HG03064 (cell line): ENCODE measurements at regions not wholly inside any gene's neighbourhood (a gene's known extent, or its start where the extent isn't known, plus 50 kb on each side); places are given as distances from the start of the nearest gene placed in this dataset.

Experiments used
- ATAC-seq: cut with Tn5 transposase; IDR thresholded peaks from one replicate; pipeline ENCODE4 v1.9.1; 2021; ENCODE audit warnings: low read depth; ENCODE audit not compliant: unreplicated experiment

DNA sequence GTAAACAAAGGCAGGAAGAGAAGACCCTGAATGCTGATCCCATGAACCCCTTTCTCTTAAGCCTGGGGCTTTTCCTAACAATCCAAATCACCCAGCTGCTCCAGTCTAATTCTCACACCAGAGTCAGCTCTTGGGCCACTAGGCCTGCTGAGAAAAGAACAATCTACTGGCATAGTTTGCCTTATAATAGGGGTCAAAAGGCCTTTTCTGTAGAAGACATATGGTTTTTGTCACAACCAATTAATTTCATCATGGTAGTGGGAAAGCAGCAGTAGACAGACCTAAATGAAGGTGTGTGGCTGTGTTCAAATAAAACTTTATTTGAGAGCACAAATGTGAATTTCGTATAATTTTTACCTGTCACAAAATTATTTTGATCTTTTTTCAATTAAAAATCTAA is 994.7 kb upstream of the EPHA7 start:
- ATAC-seq: no peak

DNA sequence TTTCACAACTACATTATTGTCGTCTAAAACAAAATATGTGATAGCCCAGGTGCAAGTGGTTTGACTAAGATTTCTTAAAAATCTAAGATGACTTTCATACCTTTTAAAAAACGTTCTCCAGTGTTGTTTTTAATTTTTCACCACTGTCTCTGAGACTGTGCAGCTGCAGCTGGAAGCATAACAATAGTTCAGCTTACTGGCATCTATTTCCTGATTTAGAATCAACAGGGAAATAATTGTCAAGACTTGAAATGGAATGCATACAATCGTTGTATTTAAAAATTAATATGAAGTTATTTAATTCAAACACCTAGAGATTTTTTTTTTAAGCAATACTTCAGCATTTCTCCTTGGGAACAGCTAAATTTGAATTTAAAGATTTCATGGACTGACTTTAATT is 982.0 kb upstream of the EPHA7 start:
- no peak for ATAC-seq

DNA sequence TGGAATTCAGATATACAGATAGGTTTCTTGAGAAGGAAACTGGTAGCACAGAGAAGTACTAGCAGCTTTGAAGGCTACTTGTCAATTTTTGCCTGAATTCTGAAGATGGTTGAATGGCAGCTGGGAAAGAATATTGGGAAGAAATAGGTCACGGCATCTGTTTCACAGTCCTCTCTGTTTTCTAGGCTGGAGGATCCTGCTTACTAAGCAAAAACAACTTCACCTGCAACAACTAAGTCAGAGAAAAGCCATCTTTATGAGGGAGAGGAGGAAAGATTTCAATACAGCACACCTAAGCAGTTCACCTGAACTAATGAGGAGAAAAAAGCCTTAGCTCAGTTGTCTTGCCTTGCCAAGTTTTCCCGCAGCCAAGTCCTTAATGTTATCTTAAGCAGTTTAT is 975.5 kb upstream of the EPHA7 start:
- ATAC-seq: no peak

DNA sequence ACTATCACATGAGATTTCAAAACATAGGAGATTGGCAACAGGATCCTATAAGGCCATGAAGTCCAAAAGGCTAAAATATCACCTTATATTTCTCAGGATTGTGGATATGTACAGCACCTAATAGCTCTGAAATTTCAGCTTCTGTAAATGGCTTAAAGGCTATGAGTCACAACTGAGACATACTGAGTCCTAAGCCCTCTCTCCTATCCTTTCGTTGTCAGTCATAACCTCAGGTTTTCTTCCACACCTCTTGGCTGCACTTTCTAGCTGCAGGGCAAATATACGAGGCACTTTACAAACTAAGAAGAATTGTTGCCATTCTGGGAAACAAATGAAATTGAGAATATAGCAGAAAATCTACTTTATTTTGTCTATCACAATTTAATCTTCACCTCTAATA is 969.9 kb upstream of the EPHA7 start:
- ATAC-seq: no peak

DNA sequence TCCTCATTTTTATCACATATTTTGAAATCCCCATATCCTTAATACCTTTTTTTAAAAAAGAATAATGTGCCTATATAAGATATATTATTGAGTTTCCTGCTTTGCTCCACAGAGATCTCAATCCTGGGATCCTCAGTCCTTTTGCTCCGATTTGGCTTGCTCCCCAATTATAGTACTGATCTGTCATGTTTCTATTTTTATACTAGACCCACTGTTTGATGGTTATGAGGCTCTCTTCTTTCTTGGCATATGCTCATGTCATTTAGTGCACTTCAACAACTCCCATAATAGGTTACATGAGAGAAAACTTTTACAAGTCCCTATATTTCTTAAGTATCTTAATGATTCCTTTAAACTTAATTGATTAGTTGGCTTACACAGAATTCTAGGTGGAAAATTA is 958.5 kb upstream of the EPHA7 start:
- ATAC-seq: no peak

DNA sequence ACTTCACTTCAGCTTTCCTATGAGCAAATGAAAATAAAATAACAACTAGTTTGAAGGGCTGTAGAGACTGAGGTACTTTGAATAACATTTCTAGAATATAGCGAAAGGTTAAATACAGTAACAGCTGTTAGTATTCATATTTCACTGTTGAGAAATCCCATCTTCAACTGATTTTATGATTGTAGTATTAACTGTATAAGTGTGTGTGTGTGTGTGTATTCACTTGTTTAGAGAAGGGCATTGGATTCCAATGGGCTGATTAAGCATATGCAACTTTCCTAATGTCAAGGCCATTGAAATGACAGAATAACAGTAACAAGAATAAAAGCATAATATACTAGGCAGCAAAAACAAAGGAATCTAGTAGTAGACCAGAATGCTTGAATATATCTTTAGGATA is 957.5 kb upstream of the EPHA7 start:
- no peak for ATAC-seq

DNA sequence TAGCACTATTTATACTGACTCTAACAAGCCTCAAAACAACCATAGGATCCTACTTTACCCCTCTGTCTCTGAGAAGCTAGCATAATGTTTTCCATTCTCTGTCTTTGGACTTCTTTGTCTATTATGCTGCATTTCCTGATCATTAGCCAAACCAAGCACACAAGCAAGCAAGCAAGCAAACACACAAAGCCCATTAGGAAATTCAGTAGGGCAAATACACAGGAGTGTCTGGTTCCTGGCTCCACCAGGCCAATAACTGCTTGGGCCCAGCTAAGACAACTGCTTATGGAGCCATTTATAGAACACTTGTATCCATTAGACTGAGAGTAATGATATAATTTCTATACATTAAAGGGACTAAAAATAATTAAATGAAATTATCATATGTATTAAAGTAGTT is 952.9 kb upstream of the EPHA7 start:
- no peak for ATAC-seq

DNA sequence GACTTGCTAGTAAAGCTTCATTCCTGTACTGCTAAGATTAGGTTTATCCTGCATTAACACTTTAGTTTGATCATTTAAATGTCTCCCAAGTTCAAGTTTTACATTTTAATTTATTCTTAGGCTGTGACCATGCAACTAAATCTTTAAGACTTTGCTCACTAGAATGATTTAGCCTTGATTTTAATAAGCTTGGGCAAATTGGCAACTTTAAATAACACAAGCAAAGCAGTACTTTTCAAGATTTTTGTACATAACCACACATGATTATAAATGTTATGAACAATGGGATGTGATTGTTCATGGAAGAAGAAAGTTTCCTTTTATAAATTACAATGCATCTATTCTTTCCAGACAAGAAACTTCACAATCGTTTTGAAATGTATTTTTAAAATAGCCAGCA is 948.0 kb upstream of the EPHA7 start:
- no peak for ATAC-seq

DNA sequence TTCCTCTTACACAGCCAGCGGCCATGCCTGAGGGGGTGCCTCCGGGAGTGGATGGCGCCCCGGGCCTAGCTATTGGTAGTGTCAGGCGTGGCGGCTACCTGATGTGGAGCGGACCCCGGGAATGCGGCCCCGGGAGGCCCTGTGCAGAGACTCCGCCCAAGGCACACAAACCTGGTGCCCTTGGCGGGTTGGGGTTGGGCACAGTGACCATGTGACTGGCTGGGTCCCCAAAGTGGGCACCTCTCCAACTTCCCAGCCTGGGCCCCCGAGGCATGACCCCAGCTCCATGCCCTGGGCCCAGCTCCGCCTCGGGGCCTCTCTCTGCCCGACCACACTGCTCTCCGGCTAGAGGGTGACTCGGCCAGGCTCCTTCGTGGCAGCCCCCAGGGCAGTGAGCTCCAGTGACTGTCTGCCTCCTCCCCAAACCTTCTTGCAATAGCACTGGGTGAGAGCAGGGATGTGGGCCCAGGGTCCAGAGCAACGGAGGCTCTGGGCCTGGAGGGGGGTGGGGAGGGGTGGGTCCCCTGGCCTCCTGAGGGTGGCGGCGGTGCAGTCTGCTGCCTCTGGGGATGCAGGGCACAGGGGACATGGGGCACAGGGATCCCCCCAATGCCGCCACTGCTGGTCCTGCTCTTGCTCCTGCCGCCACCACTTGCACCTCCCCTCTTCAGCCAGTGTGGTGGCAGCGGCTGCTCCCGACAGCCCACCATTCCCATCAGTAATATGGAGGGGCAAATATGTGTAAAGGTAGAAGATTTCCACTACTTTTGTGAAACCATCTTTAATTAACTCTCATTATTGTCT is 942.9 kb upstream of the EPHA7 start:
- ATAC-seq: no peak

DNA sequence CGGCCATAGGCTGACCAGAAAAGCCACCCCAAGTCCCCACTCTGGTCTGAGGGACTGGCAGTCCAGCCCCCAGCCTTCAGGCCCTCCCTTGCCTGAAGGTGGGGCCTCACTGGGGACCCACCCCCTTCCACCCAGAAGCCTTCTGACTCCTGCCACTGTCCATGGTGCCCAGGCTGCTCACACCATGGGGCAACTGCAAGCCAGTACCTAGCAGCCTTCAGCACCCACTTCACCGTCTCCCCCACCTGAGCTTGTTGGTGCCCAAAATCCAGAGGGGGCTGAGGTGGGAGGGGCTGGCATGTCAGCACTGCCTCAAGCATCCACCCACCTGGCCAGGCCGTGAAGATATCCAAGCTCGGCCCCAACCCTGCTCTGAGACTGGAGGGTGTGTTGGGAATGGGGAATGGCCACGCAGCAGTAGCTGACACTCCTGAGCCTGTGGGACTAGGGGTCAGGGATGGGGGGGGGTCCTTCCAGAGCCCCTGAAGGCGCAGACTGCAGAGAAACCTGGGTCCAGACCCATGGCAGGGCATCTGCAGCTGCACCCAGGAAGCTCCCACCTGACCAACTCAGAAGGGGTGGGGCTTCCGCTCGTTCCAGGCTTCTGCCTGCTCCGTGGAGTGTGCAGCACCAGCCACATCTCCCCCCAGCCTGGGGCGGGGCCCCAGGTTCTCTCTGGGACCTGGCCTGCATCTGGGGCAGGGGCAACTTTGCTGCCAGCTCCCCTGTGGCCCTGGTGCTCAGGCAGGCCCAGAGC is 942.1 kb upstream of the EPHA7 start:
- no peak for ATAC-seq

DNA sequence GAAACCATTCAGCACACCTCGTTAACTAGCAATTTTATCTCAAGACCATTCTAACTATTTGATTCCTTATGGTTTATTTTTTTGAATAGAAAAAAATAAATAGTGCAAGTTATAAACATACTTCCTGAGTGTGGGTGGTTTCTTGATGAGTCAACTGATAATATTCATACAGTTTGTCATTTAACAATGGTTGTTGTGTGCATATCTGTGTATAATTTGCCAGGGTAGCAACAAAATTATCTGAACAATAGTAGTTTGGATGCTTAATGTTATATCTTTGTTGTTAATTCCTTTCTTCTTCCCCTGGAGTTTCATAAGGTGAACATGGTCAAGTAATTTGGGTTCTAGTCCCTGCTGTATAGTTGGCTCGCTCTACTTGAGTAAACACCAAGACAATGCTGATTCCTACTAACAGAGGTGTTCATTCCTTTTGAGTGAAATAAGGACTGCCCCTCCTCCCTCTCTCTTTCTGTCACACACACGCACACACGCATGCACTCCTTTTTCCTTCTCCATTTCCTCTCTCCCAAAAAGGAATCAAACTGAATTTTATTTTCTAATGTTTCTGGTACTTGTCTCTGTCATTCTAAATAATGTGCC is 938.1 kb upstream of the EPHA7 start:
- no peak for ATAC-seq

DNA sequence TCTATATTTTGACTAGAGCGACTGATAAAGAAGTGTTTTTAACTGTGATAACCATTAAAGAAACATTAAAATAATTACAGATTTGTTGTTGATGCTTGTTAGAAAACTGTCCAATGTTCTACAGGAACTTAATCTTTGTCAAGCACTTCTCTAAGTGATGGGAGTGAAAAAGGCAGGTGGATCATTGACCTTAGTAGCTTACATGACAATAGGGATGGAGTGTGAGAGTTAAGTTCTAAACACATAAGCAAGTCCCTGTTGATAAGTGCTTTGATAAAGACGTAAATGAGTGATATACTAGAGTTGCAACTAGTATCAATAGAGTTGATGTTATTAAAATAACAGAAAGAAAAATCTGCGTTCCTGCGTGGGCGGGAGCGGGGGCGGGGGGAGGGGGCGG is 931.5 kb upstream of the EPHA7 start:
- no peak for ATAC-seq

DNA sequence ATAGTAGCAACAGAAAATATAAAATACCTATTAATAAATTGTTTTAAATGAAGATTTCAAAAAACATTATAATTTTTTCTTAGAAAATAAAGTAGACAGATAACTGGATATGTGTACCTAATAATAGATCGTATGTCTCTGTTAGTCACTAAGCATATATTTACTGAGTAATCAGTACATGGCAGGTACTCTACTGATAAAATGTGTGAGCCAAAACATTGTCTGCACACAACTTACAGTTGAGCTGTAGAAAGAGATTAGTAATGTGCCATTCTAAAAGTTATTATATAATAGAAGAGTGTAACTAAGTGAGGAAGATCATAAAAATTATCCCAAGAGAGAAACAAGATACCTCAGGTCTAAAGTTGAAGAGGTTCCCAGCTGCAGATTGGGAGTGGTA is 929.9 kb upstream of the EPHA7 start:
- ATAC-seq: no peak

DNA sequence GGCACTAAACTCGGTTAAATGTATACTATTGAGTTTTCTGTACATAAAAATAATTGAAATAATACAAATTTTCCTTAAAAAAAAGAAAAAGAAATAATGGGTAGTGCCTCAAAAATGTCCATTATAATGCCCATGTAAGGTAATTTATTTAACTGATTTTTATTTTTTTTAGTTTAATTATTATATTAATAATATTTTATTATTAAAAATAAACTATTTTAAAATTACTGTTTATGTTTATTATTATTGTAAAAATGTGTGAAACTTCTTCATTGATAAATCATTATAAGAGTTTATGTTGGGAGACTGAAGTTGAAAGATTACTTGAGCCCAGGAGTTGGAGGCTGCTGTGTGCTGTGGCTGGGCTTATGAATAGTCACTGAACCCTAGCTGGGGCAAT is 925.5 kb upstream of the EPHA7 start:
- no peak for ATAC-seq

DNA sequence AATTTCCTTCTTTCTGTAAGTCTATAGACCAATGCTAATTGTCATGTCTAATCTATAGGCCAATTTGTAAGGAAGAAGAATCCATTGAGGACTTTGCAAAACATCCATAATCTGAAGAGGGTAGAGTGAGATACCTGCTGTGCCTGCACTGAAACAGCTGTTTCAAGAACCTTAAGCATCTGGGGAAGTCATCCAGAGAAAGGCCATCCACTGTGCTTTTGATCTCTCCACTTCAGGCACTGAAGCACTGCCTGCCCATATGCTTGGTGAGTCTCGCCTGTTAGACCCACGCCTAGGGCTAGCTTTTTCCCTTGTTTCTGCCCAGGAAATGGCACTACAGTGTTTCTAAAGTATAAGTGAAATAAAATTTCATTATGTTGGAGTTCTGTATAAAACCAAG is 921.8 kb upstream of the EPHA7 start:
- ATAC-seq: no peak

DNA sequence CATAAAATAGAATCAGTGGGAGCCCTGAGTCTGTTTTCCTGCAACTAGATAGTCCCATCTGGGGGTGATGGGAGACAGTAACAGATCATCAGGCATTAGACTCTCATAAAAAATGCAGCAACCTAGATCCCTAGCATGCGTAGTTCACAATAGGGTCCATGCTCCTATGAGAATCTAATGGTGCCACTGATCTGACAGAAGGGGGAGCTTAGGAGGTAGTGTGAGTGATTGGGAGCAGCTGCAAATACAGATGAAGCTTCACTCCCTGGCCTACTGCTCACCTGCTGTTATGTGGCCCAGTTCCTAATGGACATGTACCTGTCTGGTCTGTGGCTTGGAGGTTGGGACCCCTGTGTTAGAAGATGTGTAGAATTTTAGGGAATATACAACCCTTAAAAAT is 904.5 kb upstream of the EPHA7 start:
- no peak for ATAC-seq

DNA sequence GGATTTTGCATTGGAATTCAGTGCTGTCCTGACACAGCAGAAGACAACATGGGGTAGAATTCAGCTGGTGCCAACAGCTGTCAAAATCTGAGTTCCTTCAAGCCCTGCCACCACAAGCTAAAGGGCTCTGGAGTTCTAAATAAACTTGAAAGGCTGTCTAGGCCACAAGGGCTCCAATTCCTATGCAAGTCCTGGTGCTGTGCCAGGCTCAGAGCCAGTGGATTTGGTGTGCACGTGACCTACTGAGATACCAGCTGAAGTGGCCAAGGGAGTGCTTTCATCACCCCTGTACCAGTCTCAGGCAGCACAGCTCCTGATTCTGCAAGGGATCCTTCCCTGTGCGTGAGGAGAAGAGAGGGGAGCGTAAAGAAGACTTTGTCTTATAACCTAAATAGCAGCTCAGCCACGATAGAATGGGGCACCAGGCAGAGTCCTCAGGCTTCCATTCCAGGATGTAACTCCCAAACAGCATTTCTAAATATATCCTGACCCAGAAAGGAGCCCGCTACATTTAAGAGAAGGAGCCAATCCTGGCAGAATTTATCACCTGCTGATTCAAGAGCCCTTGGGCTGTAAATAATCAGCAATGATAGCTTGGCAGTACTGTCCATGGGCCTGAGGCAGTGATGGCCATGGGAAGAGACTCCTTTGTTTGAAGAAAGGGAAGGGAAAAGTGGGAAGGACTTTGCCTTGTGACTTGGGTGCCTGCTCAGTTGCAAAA is 881.2 kb upstream of the EPHA7 start:
- no peak for ATAC-seq

DNA sequence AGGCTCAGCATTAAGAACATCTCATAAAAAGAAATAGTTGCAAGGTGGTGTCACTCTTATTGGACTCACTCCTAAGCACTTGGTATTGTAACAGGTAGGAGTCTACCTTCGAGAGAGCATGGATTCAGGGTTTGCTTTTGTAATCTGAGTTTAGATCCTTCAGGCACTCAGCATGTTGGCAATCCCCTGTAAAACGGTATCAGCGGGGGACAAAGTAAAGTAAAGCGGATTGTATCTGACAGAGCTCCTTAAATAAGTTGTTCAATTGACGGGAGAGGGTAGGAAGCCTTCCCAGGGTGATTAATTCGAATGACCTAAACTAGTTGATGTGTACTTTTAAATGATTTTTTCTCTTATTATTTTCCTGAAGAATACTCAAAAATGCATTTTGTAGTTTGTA is 869.8 kb upstream of the EPHA7 start:
- ATAC-seq: no peak

DNA sequence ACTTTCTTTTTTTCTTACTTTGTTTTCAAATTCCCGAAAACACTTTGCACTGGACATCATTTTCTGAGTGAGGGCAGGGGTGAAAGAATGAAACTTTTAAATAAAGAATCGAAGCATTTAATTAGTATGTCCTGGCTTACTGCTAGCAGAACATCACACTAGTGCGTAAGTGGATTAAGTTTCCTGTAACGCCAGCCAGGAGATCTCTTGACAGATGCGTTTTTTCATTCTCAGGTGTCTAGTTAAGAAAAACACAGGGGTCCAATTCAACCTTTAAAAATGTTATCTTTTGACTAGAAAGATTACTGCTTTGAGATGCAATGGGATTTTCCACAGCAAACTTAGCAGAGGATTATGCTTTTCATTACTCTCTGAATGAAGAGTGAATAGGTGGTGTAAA is 858.8 kb upstream of the EPHA7 start:
- ATAC-seq: no peak

DNA sequence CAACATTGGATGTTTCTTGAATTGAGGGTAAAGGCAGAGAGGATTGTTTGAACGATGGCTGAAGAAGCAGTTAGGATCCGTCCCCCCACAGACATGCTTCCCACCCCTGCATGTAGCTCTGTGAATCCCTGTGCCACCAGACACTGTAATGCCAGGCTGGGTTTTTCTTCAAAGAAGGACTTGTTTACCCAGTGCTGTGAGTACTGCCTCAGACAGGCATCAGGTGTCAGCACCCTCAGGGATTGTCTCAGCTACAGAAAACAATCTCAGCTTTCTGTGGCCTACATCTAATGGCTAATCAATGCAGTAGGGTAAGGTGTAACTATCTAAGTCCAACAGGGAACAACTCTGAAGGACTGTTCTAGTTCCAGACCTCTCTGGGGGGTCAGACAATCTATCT is 853.0 kb upstream of the EPHA7 start:
- ATAC-seq: no peak
